GM15510 (cell line): ENCODE measurements at regions not wholly inside any gene's neighbourhood (a gene's known extent, or its start where the extent isn't known, plus 50 kb on each side); places are given as distances from the start of the nearest gene placed in this dataset.

Experiments used
- POLR2A ChIP-seq: IDR thresholded peaks from 3 replicates; pipeline ENCODE4 v1.6.1; 2011; ENCODE audit warnings: borderline replicate concordance; ENCODE audit not compliant: insufficient read length; ENCODE audit errors: extremely low read depth

DNA sequence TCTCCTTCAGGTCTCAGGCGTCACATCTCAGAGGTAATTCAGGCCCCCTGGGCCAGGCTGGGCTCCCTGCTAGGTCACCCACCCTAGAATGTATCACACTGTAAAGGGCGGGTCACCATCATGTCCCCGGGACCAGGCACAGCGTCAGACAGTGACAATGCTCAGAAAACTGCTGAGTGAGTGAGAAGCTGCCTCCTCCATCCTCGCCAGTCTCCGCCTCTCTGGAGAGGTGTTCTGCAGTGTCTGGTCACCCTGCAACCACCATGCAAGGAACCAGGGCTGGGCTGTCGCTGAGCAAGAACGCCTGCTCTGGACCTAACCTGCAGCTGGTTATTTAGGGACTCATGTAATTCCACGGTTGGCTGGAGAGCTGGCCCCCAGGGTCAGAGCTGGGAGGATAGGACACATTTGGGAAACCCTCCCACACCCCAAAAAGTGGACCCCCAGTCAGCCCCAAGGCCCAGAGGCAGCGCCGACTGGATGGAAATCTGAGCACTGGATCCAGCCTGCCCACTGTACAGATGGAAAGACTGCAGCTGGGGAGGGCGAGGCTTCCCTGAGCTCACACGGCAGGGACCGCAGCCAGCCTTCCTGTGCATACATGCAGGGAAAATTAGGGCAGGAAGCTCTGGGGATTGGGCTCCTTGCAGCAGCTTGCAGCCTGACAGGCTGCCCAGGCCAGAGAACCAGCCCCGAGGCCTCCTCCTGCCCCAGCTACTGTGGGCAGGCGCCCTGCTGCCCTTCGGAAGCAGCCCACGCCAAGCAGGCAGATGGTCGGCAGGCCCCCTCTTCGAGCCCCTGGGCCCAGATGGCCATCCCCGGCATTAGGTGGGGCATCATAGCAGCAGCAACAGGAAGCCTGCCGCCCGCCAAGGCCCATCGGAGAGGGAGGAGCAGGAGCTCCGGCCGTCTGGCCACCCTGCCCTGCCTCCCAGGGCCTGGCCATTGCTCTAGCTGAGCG, 105.4 kb upstream of the ZMIZ1 start:
- TF ChIP-seq POLR2A: no peak

DNA sequence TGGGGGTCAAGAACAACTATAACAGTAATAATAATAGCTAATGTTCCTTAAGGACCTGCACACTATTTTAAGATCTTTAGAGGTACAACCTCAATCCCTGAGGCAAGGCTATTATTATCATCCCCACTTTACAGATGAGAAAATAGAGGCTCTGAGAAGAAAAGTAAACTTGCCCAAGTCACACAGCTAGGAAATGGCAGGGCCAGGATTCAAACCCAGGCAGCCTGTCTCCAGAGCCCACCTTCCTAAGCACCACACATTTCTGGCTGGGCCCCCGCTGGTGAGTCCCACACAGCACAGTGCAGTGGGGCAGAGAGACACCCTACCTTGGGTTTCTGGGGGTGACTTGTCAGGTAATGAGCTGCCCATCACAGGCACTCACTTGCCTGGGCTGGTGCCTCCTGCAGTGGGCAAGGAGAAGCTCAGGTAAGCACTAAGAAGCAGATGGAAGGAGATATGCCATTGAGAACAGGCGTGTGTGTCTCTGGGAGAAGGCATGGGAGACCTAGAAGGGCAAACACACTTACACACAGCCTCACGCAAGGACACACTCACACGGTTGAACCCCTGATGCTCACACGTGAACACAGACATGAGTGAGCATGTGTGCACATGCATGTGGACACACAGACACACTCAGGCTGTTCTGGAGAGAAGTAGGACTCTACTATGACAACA, 104.4 kb upstream of the ZMIZ1 start:
- no peak for TF ChIP-seq POLR2A

DNA sequence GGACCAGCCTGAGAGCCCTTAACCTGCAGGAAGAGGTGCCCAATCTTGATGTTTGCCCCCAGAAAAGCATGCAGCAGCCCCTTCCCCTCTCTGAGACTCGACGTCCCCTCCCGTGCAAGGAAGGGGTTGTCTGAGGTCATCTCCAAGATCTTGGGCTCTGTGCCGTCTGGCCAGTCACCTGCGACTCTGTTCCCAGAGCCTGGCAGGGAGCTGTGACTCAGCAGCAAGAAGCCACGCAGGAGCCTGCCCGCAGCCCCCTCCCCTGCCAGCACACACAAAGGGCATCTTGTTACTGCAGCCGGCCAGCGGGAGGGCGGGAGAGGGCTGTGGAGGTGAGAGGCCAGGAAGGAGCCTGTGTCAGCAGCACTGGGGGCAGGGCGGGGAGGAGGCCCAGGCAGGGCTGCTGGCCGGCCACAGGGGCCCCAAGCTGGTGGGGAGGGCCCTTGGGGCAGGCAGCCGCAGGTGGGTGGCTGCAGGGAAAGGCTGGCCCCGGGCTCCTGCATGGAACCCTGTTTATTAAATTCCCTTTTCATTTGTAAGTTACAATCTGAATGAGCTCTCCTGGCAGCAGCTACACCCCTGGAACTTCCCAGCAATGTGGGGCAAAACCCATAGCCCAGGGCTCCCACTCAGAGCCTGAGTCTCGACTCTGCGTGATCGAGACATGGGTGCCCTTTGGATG, 103.7 kb upstream of the ZMIZ1 start:
- TF ChIP-seq POLR2A: no peak

DNA sequence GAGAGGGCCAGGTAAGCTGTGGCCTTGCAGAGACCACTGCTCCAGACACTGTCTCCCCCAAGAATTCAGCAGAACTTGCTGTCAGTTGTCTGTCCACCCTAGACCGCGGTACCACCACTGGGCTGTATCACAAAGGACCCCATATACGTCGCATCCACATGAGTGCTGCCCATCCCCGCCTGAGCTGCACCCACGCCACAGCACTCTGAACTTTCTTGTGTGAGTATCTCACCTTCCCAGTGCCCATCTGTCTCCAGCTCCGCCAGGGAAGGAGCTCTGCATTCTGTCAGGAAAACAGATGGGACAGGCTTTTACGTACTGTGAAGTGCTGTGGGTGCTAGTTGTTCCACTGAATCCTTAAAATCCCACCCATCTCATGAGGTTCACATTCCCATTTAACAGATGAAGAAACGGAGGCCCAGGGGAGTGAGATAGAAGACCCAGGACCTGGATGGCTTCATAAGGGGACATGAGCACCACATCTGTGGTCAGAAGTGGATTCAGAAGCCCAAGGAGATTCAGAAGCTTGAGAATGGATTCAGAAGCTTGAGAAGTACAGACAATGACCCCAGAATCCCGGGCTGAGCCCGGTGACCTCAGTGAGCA, 102.5 kb upstream of the ZMIZ1 start:
- no peak for TF ChIP-seq POLR2A

- no peak for TF ChIP-seq POLR2A
Observed at GRCh38 chr10:78966844-78967488, 101.8 kb upstream of the ZMIZ1 start.

DNA sequence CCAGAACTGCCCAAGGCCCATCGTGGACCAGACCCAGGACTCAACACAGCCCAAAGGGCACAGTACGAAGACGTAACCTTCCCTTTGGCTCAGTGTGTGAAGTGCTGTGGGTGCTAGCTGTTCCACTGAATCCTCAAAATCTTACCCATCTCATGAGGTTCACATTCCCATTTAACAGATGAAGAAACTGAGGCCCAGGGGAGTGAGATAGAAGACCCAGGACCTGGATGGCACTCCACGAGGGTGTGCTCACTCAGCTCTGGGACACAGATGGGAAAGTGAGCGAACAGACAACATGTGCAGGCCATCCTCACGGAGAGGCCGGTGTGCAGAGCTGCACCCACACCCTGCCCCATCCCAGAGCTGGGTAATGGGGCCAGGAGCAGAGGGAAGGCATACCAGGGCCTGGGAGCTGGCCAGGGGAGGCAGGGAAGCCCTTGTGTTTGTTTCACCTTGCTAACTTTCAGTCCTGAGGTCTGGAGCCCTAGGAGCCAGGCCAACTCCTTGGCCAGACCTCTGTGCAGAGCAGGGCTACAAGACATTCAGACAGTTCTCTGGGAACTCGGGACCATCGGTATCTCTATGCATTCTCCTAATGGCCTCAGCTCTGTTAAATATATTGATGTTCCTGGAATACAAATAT, 100.3 kb upstream of the ZMIZ1 start:
- no peak for TF ChIP-seq POLR2A

- no peak for TF ChIP-seq POLR2A
Observed at GRCh38 chr10:78968943-78969342, 99.8 kb upstream of the ZMIZ1 start.

GRCh38 chr10:78969719-78970118, 99.0 kb upstream of the ZMIZ1 start:
- no peak for TF ChIP-seq POLR2A

GRCh38 chr10:78970261-78970660, 98.5 kb upstream of the ZMIZ1 start:
- TF ChIP-seq POLR2A: no peak

DNA sequence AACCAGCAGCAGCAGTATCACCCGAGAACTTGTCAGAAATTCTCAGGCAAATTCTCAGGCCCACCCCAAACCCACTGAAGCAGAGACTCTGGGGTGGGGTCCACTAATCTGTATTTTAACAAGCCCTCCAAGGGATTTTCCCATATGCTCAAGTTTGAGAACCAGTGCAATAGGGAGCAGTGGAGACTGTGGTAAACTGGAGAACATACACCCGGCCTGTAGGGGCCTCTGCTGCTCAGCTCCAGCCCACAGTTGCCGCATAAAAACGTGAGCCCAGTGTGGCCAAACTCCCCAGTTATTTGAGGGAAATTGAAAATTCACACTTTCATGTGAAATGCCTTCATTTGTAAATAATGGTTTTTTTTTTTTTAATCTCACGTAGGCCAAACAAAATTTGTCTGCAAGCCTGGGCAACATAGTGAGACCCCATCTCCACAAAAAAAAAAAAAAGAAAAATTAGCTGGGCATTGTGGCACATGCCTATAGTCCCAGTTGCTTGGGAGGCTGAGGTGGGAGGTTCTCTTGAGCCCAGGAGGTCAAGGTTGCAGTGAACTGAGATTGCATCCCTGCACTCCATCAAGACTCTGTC, 97.6 kb upstream of the ZMIZ1 start:
- no peak for TF ChIP-seq POLR2A

DNA sequence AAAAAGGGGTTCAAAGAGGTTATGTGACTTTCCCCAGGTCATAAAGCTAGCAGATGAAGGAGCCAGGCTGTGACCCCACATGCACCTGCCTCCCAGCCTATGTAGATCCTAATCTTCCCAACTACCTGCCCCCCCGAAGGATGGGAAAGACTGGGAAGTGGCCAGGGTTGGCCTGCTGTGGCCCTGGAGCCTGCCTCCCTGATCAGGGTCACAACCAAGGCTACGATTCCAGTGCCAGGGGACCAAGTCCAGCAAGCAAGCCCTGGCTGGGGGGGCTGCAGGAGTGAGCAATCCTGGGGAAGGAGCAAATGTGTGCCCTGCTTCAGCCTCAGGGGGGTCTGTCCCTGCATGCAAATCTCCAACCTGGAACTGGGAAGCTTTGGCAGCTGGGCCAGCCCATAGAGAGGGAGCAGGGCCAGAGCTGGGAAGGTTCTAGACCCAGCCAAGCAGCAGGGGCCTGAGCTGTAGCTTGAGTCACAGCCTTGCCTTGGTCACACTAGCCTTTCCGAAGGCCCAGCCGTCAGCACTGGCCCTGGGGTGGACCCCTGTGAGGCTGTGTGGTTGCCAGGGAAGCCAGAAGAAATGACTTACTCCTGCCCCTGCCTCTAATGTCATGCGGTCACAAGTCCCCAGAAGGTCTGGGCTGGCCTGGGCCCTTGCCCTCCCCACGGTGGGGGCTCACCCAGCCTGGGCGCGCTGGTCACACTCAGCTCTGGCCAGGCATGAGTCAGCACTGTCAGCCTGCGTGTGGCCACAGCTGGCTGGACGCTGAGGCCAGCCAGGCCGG, 96.4 kb upstream of the ZMIZ1 start:
- TF ChIP-seq POLR2A: no peak

DNA sequence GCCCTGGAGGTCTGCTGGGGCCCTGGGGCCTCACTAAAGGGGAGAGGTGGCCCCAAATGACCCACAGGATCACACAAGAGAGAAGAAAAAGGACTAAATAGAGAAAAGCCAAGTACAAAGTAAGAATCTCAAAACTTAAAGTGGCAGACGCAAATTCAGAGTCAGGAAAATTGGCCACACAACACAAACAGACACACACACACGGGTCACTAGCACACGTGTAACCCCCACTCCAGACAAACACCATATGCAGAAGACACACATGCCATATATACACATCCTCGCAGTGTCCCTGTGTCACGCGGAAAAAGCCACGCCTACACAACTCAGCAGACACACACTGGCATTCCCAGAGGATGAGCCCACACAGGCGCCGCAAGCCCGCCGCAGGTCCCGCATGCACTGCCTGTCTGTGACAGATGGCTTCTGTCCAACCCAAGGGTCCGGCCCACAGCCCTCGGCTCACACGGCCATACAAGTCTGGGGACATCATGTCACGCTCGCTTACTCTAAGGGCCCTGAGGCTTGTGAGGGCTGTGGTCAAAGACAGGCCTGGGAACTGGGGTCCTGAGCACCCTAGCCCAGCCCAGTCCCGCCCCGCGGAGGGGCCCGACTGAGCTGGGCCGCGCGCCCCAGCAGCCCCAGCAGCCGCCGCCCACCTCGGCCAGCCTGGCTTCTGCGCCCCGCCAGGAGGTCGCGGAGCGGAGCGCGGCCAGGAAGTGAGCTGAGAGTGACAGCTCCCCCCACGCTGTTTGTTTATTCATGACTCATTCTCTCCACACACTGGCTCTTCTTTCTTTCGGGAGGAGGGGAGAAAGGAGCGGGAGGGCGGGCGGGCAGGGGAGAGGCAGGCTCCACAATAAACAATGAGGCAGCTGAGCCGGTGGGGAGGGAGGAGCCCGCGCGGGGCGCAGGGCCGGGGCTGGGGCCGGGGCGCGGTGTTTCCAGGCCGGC, 95.5 kb upstream of the ZMIZ1 start:
- no peak for TF ChIP-seq POLR2A
